Activated naive CD4-positive, alpha-beta T cell treated with anti-CD3 and anti-CD28 coated beads for 36 hours (primary cell): ENCODE measurements at regions not wholly inside any gene's neighbourhood (a gene's known extent, or its start where the extent isn't known, plus 50 kb on each side); places are given as distances from the start of the nearest gene placed in this dataset.
"Not testable (repeated sequence)": the region's sequence is repeated elsewhere in the genome, so short reads cannot be mapped to it uniquely, and the experiment has no call there.

Experiments used
- CTCF ChIA-PET: fragments of 350-600 bp; sonication (Branson Sonifier 250); formaldehyde crosslinking; loops from one replicate; lab custom pipeline; 2021; ENCODE audit warnings: antibody characterized with exemption; lab: Charles Lee
- DNase-seq: peaks from one replicate; pipeline ENCODE4 v3.0.0-alpha.2; 2020
- H3K27ac Mint-ChIP-seq: one replicate; pipeline ENCODE4 v1.8.0; 2021; ENCODE audit warnings: mild to moderate bottlenecking, mixed read lengths
- H3K27me3 Mint-ChIP-seq: one replicate; pipeline ENCODE4 v1.8.0; 2021; ENCODE audit warnings: low read depth, mixed read lengths
- H3K36me3 Mint-ChIP-seq: one replicate; pipeline ENCODE4 v1.8.0; 2021; ENCODE audit warnings: low read depth, mixed read lengths
- H3K4me1 Mint-ChIP-seq: one replicate; pipeline ENCODE4 v1.8.0; 2021; ENCODE audit warnings: low read depth, mixed read lengths
- H3K4me3 Mint-ChIP-seq: one replicate; pipeline ENCODE4 v1.8.0; 2021; ENCODE audit warnings: mild to moderate bottlenecking, moderate library complexity, mixed read lengths
- H3K9me3 Mint-ChIP-seq: one replicate; pipeline ENCODE4 v1.8.0; 2021; ENCODE audit warnings: mixed read lengths
- intact Hi-C: fragments of 100-400 bp; cut with micrococcal nuclease; formaldehyde crosslinking; loops from one replicate; pipeline ENCODE4 v1.15.1; 2023

DNA sequence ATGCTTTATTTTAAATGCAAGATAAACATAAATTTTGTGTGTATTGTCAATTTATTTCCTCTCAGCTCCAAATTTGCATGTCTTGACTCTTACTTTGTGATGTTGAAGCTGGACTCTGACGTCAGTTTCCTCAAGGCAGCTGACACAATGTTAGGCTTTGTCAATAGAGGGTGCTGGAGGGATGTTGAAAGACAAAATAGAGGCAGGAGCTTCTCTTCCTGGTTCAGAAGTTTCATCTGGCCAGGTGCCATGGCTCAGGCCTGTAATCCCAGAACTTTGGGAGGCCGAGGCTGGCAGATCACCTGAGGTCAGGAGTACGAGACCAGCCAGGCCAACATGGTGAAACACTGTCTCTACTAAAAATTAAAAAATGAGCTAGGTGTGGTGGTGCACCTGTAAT lies 408.6 kb downstream of the GBE1 start:
- CTCF ChIA-PET: no interaction called here
- peaks cover 6% of the 10 kb centered on the region for H3K9me3 Mint-ChIP-seq
- H3K4me3 Mint-ChIP-seq: no peak overlapping the region
- H3K4me1 Mint-ChIP-seq: no peaks in the 10 kb centered on the region
- no peaks in the 10 kb centered on the region for H3K36me3 Mint-ChIP-seq
- no peak for DNase-seq
- intact Hi-C loops: no loop called here
- no peaks in the 10 kb centered on the region for H3K27me3 Mint-ChIP-seq
- H3K27ac Mint-ChIP-seq: no peak overlapping the region

- no peaks in the 10 kb centered on the region for H3K27me3 Mint-ChIP-seq
These were observed 411.6 kb downstream of the GBE1 start for GRCh38 chr3:81349816-81350340.

DNA sequence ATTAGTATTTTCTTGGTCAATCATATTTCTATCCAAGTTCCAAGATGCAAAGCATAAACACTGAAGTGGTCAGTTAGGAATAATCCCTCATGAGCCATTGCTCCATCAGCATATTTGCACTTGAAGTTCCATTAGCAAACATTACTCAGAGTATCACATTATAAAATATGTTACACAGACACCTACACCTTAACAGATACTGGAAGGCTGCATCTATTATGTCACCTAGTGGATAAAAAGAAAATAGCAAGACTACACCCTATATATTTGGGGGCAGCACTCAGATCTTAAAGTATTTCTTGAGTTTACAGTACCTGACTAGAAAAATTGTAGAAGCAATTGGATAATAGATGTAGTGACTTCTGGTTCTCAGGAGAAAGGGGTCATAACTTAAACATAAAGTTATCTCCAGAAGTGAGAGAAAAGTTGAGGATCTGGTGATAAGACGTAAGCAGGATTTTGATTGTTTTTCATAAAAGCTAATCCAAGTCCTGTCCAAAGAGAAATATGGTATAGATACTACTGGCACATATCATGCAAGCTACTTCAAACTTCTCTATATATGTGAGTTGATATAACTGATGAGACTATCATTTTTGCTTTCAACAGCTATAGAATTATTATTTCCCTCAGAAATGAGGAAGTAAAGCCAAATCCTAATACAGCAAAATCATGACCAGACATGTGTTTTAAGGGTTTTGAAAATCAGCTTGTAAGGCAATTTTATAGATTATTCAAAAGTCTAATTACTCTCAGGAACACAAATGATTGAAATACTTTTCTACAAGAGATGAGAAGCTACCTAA lies 422.2 kb downstream of the GBE1 start:
- Mint-ChIP-seq H3K9me3 (no peaks in the 10 kb centered on the region), H3K4me1 (no peaks in the 10 kb centered on the region), H3K4me3 (no peak overlapping the region), H3K27ac (no peak overlapping the region), H3K27me3 (no peaks in the 10 kb centered on the region), H3K36me3 (no peaks in the 10 kb centered on the region)
- intact Hi-C loops: no loop called here
- no peak for DNase-seq
- CTCF ChIA-PET: no interaction called here

More at GRCh38 chr3:81349816-81350340, 411.6 kb downstream of the GBE1 start:
- no peak for DNase-seq
- Mint-ChIP-seq H3K4me1 (no peaks in the 10 kb centered on the region), H3K36me3 (no peaks in the 10 kb centered on the region), H3K4me3 (no peak overlapping the region), H3K27ac (no peak overlapping the region), H3K9me3 (no peaks in the 10 kb centered on the region)
- CTCF ChIA-PET: no interaction called here
- intact Hi-C loops: no loop called here

- Mint-ChIP-seq H3K36me3 (no peaks in the 10 kb centered on the region), H3K4me1 (no peaks in the 10 kb centered on the region), H3K27ac (no peak overlapping the region), H3K27me3 (no peaks in the 10 kb centered on the region), H3K9me3 (no peaks in the 10 kb centered on the region), H3K4me3 (no peak overlapping the region)
- intact Hi-C loops: no loop called here
- CTCF ChIA-PET: no interaction called here
- DNase-seq: no peak
These were observed 425.0 kb downstream of the GBE1 start for GRCh38 chr3:81336470-81336869.

GRCh38 chr3:81329835-81330234 lies 431.6 kb downstream of the GBE1 start:
- H3K4me1 Mint-ChIP-seq, H3K4me3 Mint-ChIP-seq, DNase-seq, CTCF ChIA-PET, H3K36me3 Mint-ChIP-seq, H3K27me3 Mint-ChIP-seq, H3K9me3 Mint-ChIP-seq, intact Hi-C loops, H3K27ac Mint-ChIP-seq: not testable (repeated sequence)

- Mint-ChIP-seq H3K27ac (no peak overlapping the region), H3K9me3 (no peaks in the 10 kb centered on the region), H3K27me3 (no peaks in the 10 kb centered on the region), H3K4me3 (no peak overlapping the region), H3K4me1 (no peaks in the 10 kb centered on the region), H3K36me3 (no peaks in the 10 kb centered on the region)
- intact Hi-C loops: no loop called here
- no peak for DNase-seq
- CTCF ChIA-PET: no interaction called here
These were observed 435.2 kb downstream of the GBE1 start for GRCh38 chr3:81326245-81326644.

DNA sequence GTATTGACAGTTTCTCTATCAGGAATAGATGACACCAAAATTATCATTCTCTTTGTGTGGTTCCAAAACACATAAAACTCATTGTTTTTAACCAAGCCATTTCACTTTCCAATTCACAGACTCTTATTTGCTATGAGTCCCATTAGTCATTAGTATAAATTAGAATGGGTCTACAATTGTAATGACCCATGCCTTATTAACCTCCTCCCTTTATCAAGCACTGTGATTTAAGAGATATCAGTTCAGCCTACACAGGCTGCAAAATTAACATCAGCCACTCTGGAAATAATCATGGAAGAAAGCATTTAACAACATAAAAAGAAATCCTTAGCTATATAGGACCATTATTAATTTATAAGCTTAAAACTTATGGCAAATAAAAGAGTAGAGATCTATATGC lies 440.6 kb downstream of the GBE1 start:
- Mint-ChIP-seq H3K27me3 (no peaks in the 10 kb centered on the region), H3K4me1 (no peaks in the 10 kb centered on the region), H3K9me3 (no peaks in the 10 kb centered on the region), H3K4me3 (no peak overlapping the region), H3K36me3 (no peaks in the 10 kb centered on the region), H3K27ac (no peak overlapping the region)
- DNase-seq: no peak
- intact Hi-C loops: no loop called here
- CTCF ChIA-PET: no interaction called here

DNA sequence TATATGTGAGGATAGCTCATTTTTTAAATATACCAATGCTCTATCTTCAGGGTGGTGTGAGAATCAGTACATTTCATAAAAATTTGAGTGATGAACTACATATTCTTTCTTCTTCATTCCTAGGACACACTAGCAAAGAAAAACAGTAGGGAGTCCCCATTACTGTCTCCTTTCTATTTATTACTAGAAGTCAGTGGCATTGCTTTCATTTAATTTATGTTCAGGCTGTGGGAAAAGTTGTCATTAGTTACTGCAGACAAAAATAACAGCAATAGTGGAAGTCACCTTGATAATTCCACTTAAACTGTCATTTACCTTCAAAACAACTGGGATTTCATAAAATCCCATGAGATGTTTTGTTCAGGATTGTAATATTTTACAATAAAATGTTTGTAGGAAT lies 446.4 kb downstream of the GBE1 start:
- no peaks in the 10 kb centered on the region for H3K4me1 Mint-ChIP-seq
- H3K27me3 Mint-ChIP-seq: no peaks in the 10 kb centered on the region
- no peak overlapping the region for H3K4me3 Mint-ChIP-seq
- peaks cover 5% of the 10 kb centered on the region for H3K9me3 Mint-ChIP-seq
- CTCF ChIA-PET: no interaction called here
- intact Hi-C loops: no loop called here
- DNase-seq: no peak
- H3K27ac Mint-ChIP-seq: no peak overlapping the region
- no peaks in the 10 kb centered on the region for H3K36me3 Mint-ChIP-seq

DNA sequence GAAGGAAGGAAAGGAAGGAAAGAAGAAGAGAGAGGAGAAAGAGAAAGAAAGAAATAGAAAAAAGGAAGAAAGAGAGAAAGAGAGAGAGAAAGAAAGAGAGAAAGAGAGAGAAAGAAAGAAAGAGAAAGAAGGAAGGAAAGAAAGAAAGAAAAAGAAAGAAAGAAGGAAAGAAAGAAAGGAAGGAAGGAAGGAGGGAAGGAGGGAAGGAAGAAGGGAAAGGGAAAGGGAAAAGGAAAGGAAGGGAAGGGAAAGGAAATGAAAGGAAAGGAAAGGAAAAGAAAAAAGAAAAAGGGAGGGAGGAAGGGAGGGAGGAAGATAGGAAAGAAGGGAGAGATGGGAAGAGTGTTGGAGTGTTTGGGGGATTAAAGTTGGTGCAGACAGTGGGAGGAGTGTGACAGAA lies 450.1 kb downstream of the GBE1 start:
- H3K4me3 Mint-ChIP-seq: no peak overlapping the region
- no peaks in the 10 kb centered on the region for H3K36me3 Mint-ChIP-seq
- DNase-seq: no peak
- H3K4me1 Mint-ChIP-seq: no peaks in the 10 kb centered on the region
- H3K9me3 Mint-ChIP-seq: peaks cover 5% of the 10 kb centered on the region
- intact Hi-C loops: no loop called here
- no peak overlapping the region for H3K27ac Mint-ChIP-seq
- H3K27me3 Mint-ChIP-seq: no peaks in the 10 kb centered on the region
- CTCF ChIA-PET: no interaction called here

DNA sequence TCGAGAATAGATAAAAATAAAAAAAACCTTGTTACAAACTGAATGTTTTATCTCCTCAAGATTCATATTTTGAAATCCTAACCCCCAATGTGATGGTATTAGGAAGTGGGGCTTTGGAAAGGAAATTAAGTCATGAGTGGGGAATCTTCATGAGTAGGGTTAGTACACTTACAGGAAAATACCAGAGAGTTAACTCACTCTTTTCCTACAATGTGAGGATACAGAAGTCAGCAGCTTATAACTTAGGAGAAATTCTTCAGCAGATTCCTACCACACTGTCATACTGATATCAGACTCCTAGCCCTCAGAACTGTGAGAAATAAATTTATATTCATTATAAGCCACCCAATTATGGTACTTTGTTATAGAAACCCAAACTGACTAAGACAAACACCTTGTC lies 453.1 kb downstream of the GBE1 start:
- DNase-seq: no peak
- Mint-ChIP-seq H3K27me3 (no peaks in the 10 kb centered on the region), H3K4me1 (no peaks in the 10 kb centered on the region), H3K4me3 (no peak overlapping the region), H3K9me3 (peaks cover 1% of the 10 kb centered on the region), H3K27ac (no peak overlapping the region), H3K36me3 (no peaks in the 10 kb centered on the region)
- intact Hi-C loops: loop anchor here (10.0 kb wide), 1 partner anchor 606 kb away; no protein-coding TSS in a partner anchor
- CTCF ChIA-PET: no interaction called here

DNA sequence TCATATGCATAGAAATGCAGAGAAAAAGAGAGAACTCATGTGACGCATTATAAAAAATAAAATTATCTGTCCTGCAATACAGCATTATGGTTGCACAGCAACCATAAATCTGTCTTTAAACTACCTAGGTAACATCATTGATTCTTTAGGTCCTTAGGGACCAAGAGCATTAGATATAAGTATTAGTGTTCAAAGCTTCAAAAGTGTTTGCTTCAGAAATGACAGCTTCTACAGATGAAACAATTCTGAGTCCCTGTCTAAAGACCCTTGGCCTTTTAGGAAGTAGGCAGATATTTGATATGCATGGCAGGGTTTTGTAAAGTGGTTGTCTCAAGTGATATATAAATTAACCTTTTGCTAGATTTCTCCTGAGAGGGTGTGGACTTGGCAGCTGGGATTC lies 454.2 kb downstream of the GBE1 start:
- Mint-ChIP-seq H3K4me3 (no peak overlapping the region), H3K4me1 (no peaks in the 10 kb centered on the region), H3K9me3 (no peaks in the 10 kb centered on the region), H3K27me3 (no peaks in the 10 kb centered on the region), H3K27ac (no peak overlapping the region), H3K36me3 (no peaks in the 10 kb centered on the region)
- intact Hi-C loops: loop anchor here (10.0 kb wide), 1 partner anchor 608 kb away; no protein-coding TSS in a partner anchor
- CTCF ChIA-PET: no interaction called here
- no peak for DNase-seq

DNA sequence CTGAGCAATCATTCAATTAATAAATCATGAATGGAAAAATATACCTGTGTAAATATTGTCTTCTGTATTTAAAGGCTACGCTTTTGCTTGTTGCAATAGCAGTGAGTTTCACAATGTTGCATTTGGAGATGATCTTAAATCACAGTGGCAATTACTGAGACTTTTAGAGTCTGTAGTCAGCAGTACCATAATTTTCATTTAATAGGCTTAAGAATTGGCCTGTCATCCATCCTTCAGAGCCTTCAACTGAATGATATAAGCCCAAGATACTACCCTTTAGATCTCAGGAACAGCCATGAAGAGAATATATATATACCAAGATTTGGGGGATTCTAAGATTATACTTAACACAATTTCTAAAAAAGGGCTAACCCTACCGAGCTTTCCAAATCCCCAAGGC lies 458.1 kb downstream of the GBE1 start:
- H3K4me3 Mint-ChIP-seq: no peak overlapping the region
- intact Hi-C loops: loop anchor here (5.0 to 10.0 kb wide), 2 partner anchors 611 to 829 kb away; no protein-coding TSS in a partner anchor
- no peaks in the 10 kb centered on the region for H3K4me1 Mint-ChIP-seq
- no peaks in the 10 kb centered on the region for H3K27me3 Mint-ChIP-seq
- no peaks in the 10 kb centered on the region for H3K9me3 Mint-ChIP-seq
- no peaks in the 10 kb centered on the region for H3K36me3 Mint-ChIP-seq
- CTCF ChIA-PET: no interaction called here
- no peak for DNase-seq
- no peak overlapping the region for H3K27ac Mint-ChIP-seq

DNA sequence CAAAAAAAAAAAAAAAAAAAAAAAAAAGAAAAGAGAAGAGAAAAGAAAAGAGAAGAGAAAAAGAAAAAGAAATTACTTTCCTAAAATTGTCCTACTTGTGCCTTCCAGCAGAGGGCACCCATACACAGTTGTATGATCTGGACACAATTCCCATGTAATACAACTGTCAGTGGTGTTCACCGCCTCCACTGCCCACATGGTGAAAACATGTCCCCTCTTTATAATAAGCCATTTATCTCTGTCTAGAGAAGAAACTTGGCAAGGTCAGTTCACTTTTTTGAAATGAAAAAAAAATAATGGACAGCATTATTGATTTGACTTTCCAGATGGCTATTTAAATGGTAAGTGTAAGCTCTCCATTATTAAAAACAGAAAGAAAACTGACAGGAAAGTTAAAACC lies 459.4 kb downstream of the GBE1 start:
- Mint-ChIP-seq H3K4me1 (no peaks in the 10 kb centered on the region), H3K36me3 (no peaks in the 10 kb centered on the region), H3K27ac (no peak overlapping the region), H3K9me3 (no peaks in the 10 kb centered on the region), H3K4me3 (no peak overlapping the region), H3K27me3 (no peaks in the 10 kb centered on the region)
- CTCF ChIA-PET: interaction anchor here (0.6 to 1.0 kb wide), 6 partner anchors 16 to 1782 kb away, joined by 3 to 9 read pairs (median 4); no protein-coding TSS in a partner anchor
- intact Hi-C loops: loop anchor here (5.0 to 10.0 kb wide), 2 partner anchors 613 to 830 kb away; no protein-coding TSS in a partner anchor
- peak; percentile 26 for DNase-seq
